H9 (cell line): ENCODE measurements at regions not wholly inside any gene's neighbourhood (a gene's known extent, or its start where the extent isn't known, plus 50 kb on each side); places are given as distances from the start of the nearest gene placed in this dataset.

ENCODE experiments used
- DNase-seq: peaks from one replicate; pipeline ENCODE4 v3.0.0-alpha.2; 2017
- H2AFZ ChIP-seq: one replicate; pipeline ENCODE4 v1.6.1; 2013; ENCODE audit warnings: mild to moderate bottlenecking, low read length, control low read depth, moderate library complexity
- H2AK5ac ChIP-seq: 2 replicates; pipeline ENCODE4 v1.6.1; 2013; ENCODE audit warnings: low read length, control low read depth, mixed read lengths; ENCODE audit not compliant: insufficient read length
- H2BK120ac ChIP-seq: one replicate; pipeline ENCODE4 v1.6.1; 2013; ENCODE audit warnings: low read depth, mild to moderate bottlenecking, low read length, control low read depth, inconsistent platforms; ENCODE audit not compliant: poor library complexity, severe bottlenecking
- H2BK12ac ChIP-seq: 2 replicates; pipeline ENCODE4 v1.6.1; 2013; ENCODE audit warnings: low read length, control low read depth, mixed read lengths, low read depth; ENCODE audit not compliant: insufficient read length
- H2BK15ac ChIP-seq: 2 replicates; pipeline ENCODE4 v1.6.1; 2013; ENCODE audit warnings: low read depth, low read length, control low read depth
- H2BK20ac ChIP-seq: one replicate; pipeline ENCODE4 v1.6.1; 2013; ENCODE audit warnings: low read depth, mild to moderate bottlenecking, low read length, control low read depth, inconsistent platforms; ENCODE audit not compliant: poor library complexity, severe bottlenecking
- H2BK5ac ChIP-seq: 2 replicates; pipeline ENCODE4 v1.6.1; 2013; ENCODE audit warnings: low read length, control low read depth, mixed read lengths; ENCODE audit not compliant: insufficient read length
- H3K14ac ChIP-seq: 2 replicates; pipeline ENCODE4 v1.6.1; 2013; ENCODE audit warnings: low read length, control low read depth; ENCODE audit not compliant: insufficient read depth
- H3K18ac ChIP-seq: 2 replicates; pipeline ENCODE4 v1.6.1; 2013; ENCODE audit warnings: low read depth, mild to moderate bottlenecking, mixed read lengths, low read length, control low read depth; ENCODE audit not compliant: insufficient read length
- H3K23ac ChIP-seq: 2 replicates; pipeline ENCODE4 v1.6.1; 2013; ENCODE audit warnings: low read length, control low read depth, mixed read lengths, low read depth; ENCODE audit not compliant: insufficient read length
- H3K23me2 ChIP-seq: 2 replicates; pipeline ENCODE4 v1.6.1; 2013; ENCODE audit warnings: low read depth, mild to moderate bottlenecking, mixed read lengths, low read length, control low read depth; ENCODE audit not compliant: insufficient read length, poor library complexity, severe bottlenecking
- H3K27ac ChIP-seq: 2 replicates; pipeline ENCODE4 v1.5.1; 2013; ENCODE audit warnings: low read length, control low read depth, mixed read lengths, low read depth; ENCODE audit not compliant: insufficient read length
- H3K27me3 ChIP-seq: 2 replicates; pipeline ENCODE4 v1.6.1; 2013; ENCODE audit warnings: low read length, control low read depth, inconsistent platforms; ENCODE audit not compliant: insufficient read depth
- H3K4ac ChIP-seq: 2 replicates; pipeline ENCODE4 v1.6.1; 2013; ENCODE audit warnings: low read depth, mild to moderate bottlenecking, control low read depth, inconsistent platforms, low read length, moderate library complexity
- H3K4me1 ChIP-seq: 2 replicates; pipeline ENCODE4 v1.6.1; 2013; ENCODE audit warnings: low read length, control low read depth, inconsistent platforms; ENCODE audit not compliant: insufficient read depth
- H3K4me2 ChIP-seq: 2 replicates; pipeline ENCODE4 v1.6.1; 2013; ENCODE audit warnings: low read length, control low read depth, mixed read lengths; ENCODE audit not compliant: insufficient read length, insufficient read depth
- H3K56ac ChIP-seq: 2 replicates; pipeline ENCODE4 v1.6.1; 2013; ENCODE audit warnings: low read depth, mild to moderate bottlenecking, mixed read lengths, low read length, control low read depth; ENCODE audit not compliant: insufficient read length
- H3K79me1 ChIP-seq: 2 replicates; pipeline ENCODE4 v1.6.1; 2013; ENCODE audit warnings: low read depth, mild to moderate bottlenecking, moderate library complexity, low read length, control low read depth, inconsistent platforms; ENCODE audit not compliant: insufficient read depth, poor library complexity, severe bottlenecking
- H3K79me2 ChIP-seq: 2 replicates; pipeline ENCODE4 v1.6.1; 2013; ENCODE audit warnings: low read length, control low read depth, inconsistent platforms; ENCODE audit not compliant: insufficient read depth
- H3K9ac ChIP-seq: 2 replicates; pipeline ENCODE4 v1.6.1; 2013; ENCODE audit warnings: low read length, control low read depth, mixed read lengths; ENCODE audit not compliant: insufficient read length; ENCODE audit errors: extremely low read depth
- H3K9me3 ChIP-seq: one replicate; pipeline ENCODE4 v1.6.1; 2013; ENCODE audit warnings: low read depth, low read length, inconsistent platforms; ENCODE audit not compliant: control insufficient read depth
- H3T11ph ChIP-seq: one replicate; pipeline ENCODE4 v1.6.1; 2013; ENCODE audit warnings: mild to moderate bottlenecking, low read length, control low read depth, inconsistent platforms
- H4K20me1 ChIP-seq: one replicate; pipeline ENCODE4 v1.6.1; 2013; ENCODE audit not compliant: control insufficient read depth, insufficient read length, insufficient read depth
- H4K5ac ChIP-seq: 2 replicates; pipeline ENCODE4 v1.6.1; 2013; ENCODE audit warnings: low read depth, mild to moderate bottlenecking, mixed read lengths, low read length, control low read depth; ENCODE audit not compliant: insufficient read length
- H4K8ac ChIP-seq: replicated peaks from 2 replicates; pipeline ENCODE4 v1.6.1; 2013; ENCODE audit warnings: low read length, control low read depth, mixed read lengths, low read depth; ENCODE audit not compliant: insufficient read length
- H4K91ac ChIP-seq: 2 replicates; pipeline ENCODE4 v1.6.1; 2013; ENCODE audit warnings: low read depth, mild to moderate bottlenecking, moderate library complexity, mixed read lengths, low read length, control low read depth; ENCODE audit not compliant: insufficient read length
- H3K27ac Mint-ChIP-seq, 3 experiments: 2 replicates in 2 of 3; 3 replicates in 1 of 3; pipeline ENCODE4 v1.8.0; 2020 to 2021; ENCODE audit warnings: mixed read lengths in 3 of 3, mild to moderate bottlenecking in 1 of 3, moderate library complexity in 1 of 3
- H3K27me3 Mint-ChIP-seq: 2 replicates; pipeline ENCODE4 v1.8.0; 2021; ENCODE audit warnings: low read depth, mild to moderate bottlenecking, moderate library complexity, mixed read lengths
- H3K36me3 Mint-ChIP-seq, 3 experiments: 2 replicates in 2 of 3; 3 replicates in 1 of 3; pipeline ENCODE4 v1.8.0; 2020 to 2021; ENCODE audit warnings: low read depth in 3 of 3, mixed read lengths in 3 of 3; ENCODE audit not compliant: insufficient read depth in 1 of 3
- H3K4me1 Mint-ChIP-seq, 2 experiments: 2 replicates each; pipeline ENCODE4 v1.8.0; 2020; ENCODE audit warnings: mixed read lengths in 2 of 2
- H3K4me3 Mint-ChIP-seq, 2 experiments: 2 replicates in 1 of 2; 3 replicates in 1 of 2; pipeline ENCODE4 v1.8.0; 2020 to 2021; ENCODE audit warnings: mild to moderate bottlenecking in 2 of 2, mixed read lengths in 2 of 2, moderate library complexity in 1 of 2
- H3K9me3 Mint-ChIP-seq, 2 experiments: 2 replicates in 1 of 2; 3 replicates in 1 of 2; pipeline ENCODE4 v1.8.0; 2020; ENCODE audit warnings: mild to moderate bottlenecking in 2 of 2, mixed read lengths in 2 of 2, moderate library complexity in 1 of 2
- CTCF ChIP-seq: fragments of 200-600 bp; sonication (generic); conservative IDR thresholded peaks from 3 replicates; pipeline ENCODE4 v1.8.0; 2021; ENCODE audit warnings: antibody characterized with exemption, mild to moderate bottlenecking
- WGBS: extraction: QIAGEN DNeasy Blood & Tissue Kit; methylation state at CpG from one replicate; pipeline ENCODE4 v1.1.7; 2013; ENCODE audit warnings: missing lambda C conversion rate, low lambda C conversion rate, mixed read lengths; ENCODE audit not compliant: insufficient read length; ENCODE audit errors: extremely low coverage; 5-methylcytosine and 5-hydroxymethylcytosine counted together

DNA sequence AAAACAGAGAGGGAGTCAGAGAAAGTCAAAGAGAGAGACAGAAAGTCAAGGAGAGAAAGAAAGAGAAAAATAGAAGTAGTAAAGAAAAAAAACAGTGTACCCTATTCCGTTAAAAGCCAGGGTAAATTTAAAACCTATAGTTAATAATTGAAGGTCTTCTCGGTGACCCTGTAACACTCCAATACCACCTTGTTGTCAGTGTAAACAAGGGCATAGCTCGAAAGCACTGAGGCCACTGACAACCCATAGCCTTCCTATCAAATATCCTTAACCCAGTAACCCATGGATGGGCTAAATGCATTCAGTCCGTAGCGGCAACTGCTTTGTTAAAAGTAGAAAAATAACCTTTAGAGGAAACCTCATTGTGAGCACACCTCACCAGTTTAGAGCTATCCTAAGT, 100.4 kb downstream of the ZNF467 start:
- H2BK15ac ChIP-seq: no peak overlapping the region
- no peak overlapping the region for H3K27ac ChIP-seq
- Mint-ChIP-seq H3K27me3 (peaks cover 8% of the 10 kb centered on the region), H3K4me1 (peaks cover 0 to 4% of the 10 kb centered on the region in 2 experiments; a peak in 1 of 4 replicates), H3K4me3 (no peak overlapping the region), H3K9me3 (no peaks in the 10 kb centered on the region), H3K36me3 (no peaks in the 10 kb centered on the region), H3K27ac (no peak overlapping the region)
- H2BK5ac ChIP-seq: no peak overlapping the region
- no peaks in the 10 kb centered on the region for H3K79me2 ChIP-seq
- no peaks in the 10 kb centered on the region for H3K9me3 ChIP-seq
- no peak for TF ChIP-seq CTCF
- H3K14ac ChIP-seq: no peak overlapping the region
- H3K18ac ChIP-seq: no peak overlapping the region
- no peak overlapping the region for H3K23ac ChIP-seq
- H2BK20ac ChIP-seq: no peak overlapping the region
- H2BK12ac ChIP-seq: no peak overlapping the region
- DNase-seq: no peak
- no peak overlapping the region for H3K9ac ChIP-seq
- no peaks in the 10 kb centered on the region for H3K27me3 ChIP-seq
- H2AK5ac ChIP-seq: no peak overlapping the region
- H3K23me2 ChIP-seq: no peaks in the 10 kb centered on the region
- no peak overlapping the region for H4K8ac ChIP-seq
- H3K79me1 ChIP-seq: no peaks in the 10 kb centered on the region
- H3K4me1 ChIP-seq: no peaks in the 10 kb centered on the region
- H3K56ac ChIP-seq: no peak overlapping the region
- H2AFZ ChIP-seq: no peak overlapping the region
- H4K20me1 ChIP-seq: no peaks in the 10 kb centered on the region
- H3T11ph ChIP-seq: no peak overlapping the region
- no peak overlapping the region for H3K4ac ChIP-seq
- no peak overlapping the region for H4K5ac ChIP-seq
- H2BK120ac ChIP-seq: no peak overlapping the region
- WGBS: no CpG with 5 or more reads among the region's 5 CpGs
- H3K4me2 ChIP-seq: no peak overlapping the region
- H4K91ac ChIP-seq: no peak overlapping the region
